ENCODE measurements at regions not wholly inside any gene's neighbourhood (a gene's known extent, or its start where the extent isn't known, plus 50 kb on each side); places are given as distances from the start of the nearest gene placed in this dataset.
A peak's percentile ranks its signal among the peaks of the same experiment; 100 is the strongest.

DNA sequence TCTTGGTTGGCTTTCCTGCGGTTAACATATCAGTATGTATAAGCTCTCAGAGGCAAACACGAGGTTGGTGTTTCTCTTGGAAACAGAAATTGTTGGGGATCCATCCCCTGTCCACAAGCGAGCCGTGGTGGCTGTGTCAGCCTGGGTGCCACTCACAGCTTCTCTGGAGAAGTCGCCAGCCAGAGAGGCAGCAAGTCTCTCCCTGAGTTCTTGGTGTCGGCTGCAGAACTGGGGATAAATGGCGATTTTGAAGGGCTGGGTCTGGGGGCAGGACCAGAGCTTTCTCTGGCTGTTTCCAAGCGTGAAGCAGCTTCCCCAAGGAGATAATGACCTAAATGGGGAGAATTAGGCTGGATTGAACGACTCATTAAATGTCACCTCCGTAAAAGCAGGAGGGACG is 335.3 kb downstream of the GLRX3 start:
- intact Hi-C loops (cut with DNase I): no loop called here
- DNase-seq (ENCODE audit: low spot score): peak; percentile 33

DNA sequence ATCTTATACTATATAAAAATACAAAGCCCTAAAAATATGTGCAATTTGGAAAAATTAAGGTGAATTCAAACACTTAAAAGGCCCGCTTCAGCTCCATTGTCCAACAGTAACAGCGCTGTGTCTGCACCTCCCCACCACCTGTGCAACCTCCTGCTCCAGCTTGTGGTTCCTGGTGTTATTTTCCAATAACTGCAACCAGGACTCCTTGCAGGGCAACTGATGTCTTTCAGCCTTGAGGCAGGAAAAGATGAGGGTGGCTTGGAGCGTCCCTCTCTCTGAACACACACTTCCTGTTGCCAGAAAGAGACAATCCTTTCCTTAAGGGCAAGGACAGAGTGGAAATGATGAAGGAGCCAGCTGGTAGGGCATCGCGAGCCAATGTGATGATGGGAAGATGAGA is 336.0 kb downstream of the GLRX3 start:
- intact Hi-C loops (cut with DNase I): no loop called here
- peak; percentile 26 for DNase-seq (ENCODE audit: low spot score)

DNA sequence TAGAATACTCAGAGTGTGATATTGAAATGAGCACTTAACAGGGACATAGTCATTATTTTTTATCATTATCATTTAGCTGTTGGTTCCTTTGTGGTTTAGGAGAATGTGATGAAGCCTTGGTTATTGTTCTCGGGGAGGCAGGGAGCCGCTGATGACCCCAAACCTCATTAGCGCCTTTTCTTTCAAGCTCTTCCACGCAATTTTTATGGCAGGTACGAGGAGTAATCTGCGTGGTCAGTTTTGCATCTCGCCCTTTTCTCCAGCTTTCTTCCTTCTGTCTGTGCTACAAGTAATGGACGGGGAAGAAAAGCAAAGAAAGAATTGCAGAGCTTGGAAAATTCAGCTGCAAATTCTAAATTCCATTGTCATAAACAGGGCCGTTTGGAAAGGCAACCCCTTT is 338.4 kb downstream of the GLRX3 start:
- intact Hi-C loops (cut with DNase I): no loop called here
- no peak for DNase-seq (ENCODE audit: low spot score)

DNA sequence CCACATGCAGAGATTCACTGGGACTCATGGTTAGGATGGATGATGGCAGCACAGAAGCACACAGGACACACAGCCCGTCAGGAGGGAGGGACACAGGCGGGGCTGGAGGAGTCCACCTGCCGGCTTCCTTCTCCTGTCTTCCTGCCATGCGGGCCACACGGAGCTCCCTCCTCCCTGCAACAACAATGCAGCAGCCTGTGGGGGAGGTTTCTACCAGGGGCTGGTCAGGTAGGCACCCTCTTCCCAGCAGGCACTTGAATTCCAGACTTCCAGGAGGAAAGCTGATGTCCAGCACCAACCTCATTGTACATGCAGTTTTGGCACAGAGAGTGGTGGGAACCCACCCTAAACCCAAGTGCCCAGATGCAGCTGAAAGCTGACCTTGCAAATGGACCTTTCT is 341.2 kb downstream of the GLRX3 start:
- no peak for DNase-seq (ENCODE audit: low spot score)
- intact Hi-C loops (cut with DNase I): no loop called here

DNA sequence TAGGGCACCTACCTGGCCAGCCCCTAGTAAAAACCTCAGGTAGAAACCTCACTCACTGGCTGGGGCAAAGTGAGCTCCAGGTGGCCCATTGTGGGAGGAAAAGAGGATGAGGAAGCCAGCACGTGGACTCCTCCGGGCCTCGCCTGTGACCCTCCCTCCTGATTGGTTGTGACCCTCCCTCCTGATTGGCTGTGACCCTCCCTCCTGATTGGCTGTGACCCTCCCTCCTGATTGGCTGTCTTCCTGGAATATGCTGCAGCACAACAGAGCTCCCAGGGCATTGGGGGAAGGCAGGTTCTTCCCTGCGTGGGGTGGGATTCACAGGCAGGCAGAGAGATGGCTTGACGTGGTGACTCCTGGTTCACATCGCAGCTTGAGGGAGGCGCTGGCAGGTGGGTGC is 343.0 kb downstream of the GLRX3 start:
- intact Hi-C loops (cut with DNase I): no loop called here
- DNase-seq (ENCODE audit: low spot score): no peak

DNA sequence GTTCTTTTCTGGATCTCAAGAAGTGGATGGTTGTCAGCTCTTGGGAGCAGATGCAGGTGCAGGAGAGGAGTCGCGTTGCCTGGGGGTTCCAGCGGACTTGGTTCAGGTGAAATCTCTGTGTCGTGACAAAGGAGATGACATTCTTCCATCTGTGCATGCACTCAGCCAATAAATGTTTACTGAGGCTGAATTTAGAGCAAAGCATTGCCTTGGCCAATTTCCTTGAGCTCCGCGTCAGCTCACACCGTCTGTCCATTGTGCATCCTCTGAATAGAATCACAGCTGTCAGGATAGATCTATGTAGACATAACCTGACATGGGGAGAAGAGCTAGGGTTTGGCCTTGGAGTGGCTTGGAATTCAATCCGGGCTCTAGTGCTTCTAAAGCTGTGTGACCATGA is 343.7 kb downstream of the GLRX3 start:
- intact Hi-C loops (cut with DNase I): no loop called here
- no peak for DNase-seq (ENCODE audit: low spot score)

DNA sequence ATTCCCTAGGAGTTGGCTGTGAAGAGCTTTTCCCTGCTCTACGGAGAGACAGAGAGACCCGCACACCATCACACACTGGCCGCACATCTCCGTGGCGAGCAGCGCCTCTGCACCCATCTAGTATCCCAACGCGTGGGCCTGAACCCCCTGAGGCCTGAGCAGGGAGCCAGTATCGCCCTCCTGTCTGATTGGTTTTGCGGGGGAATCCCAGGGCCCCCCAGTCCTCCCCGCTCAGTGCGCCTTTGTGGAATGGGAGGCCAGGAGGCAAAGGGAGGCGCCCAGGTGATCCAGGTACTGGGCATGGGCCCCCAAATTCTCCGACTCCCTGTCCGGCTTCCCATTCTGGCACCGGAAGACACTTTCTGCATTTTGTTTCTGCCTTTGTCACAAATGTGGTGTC is 344.3 kb downstream of the GLRX3 start:
- intact Hi-C loops (cut with DNase I): no loop called here

DNA sequence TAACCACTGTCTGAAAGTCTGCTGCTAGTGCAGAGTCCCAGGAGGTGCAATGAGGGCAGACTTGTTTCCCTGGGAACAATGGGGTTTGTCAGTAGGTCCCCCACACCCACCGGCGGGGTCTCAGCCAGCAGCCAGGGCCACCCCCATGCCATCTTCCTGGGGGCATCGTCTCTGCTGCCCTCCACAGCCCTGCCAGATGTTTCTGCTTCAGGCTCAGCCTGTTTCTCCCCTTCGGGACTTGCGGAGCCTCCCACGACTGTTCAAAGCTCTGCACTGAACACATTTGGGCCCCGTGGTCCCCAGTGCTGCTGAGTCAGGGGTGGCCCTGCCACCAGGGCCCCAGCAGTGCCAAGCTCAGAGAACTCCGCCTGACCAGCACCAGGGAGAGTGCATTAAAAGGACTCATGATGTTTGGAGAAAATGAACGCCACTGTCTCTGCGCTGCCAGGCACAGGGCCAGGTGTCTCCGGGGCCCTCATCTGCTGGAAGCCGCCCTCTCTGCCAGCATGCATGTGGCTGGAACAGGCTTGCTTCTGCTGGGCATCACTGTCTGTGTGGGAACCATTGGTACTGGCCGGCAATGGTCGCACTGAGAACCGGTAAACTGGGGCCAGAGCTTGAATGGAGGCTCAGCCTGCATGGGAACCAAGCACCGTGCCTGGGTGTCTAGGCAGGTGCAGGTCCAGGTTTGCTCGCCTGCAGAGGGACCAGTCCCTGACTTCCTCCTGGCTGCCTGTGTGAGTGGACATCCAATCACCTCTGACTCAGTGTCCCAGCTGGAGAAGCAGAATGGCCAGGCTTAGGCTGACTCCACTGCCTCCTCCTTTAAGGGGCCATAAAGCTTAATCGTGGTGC is 345.1 kb downstream of the GLRX3 start:
- intact Hi-C loops (cut with DNase I): no loop called here
- DNase-seq (ENCODE audit: low spot score): no peak

More for the DNA sequence above, 344.3 kb downstream of the GLRX3 start:
- DNase-seq (ENCODE audit: low spot score): no peak

DNA sequence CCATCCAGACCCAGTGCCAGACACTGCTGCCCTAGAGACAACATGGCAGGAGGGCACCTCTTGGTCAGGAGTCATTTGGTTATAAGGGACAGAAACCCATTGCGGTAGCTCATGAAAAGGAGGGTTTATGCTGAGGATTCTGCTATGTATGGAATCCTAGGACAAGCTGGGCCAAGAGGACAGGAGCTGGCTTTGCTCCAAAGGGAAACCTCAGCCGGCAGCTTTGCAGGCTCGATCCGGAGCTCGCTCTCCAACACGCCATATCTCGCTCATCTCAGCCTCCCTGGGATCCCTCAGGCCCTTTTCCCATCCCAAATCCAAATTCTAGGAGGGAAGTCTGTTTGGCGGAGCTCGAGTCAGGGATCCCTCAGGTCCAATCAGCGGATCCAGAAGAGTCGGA is 345.7 kb downstream of the GLRX3 start:
- intact Hi-C loops (cut with DNase I): no loop called here
- peak; percentile 10 for DNase-seq (ENCODE audit: low spot score)

DNA sequence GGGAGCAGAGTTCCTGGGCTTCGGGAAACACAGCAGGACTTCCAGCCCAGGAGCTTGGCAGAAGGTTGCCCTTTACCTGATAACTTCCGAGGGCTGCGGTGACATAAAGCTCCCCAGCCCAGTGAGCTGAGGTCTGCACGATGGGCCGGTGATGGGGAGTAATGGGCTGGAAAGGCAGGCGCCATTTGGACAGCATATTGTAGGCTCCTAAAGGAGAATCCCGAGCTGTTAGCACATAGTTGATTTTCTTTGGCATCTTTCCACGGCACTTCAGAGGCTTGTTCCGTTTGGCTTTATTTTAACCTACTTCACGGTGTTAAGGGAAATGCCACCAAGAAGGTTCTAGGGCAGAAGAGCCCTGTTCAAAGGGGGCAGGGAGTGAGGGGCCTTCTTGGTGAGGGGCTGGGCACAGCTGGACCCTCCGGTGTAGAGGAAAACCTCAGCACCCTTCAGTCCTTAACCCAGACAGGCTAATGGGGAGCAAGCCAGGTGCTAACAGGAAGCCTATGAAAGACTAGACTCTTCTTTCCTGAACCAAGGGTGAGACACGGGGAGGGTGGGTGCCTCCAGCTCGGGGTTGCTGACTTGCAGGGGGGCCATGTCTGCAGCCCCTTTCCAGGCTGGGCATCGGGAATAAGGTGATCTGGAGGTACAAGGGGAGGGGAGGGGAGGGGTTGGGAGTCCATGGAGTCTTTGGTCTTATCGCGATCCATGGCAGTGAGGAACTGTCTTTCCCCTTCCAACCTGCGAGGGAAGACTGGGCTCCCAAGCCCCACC is 347.7 kb downstream of the GLRX3 start:
- DNase-seq (ENCODE audit: low spot score): no peak
- intact Hi-C loops (cut with DNase I): no loop called here

DNA sequence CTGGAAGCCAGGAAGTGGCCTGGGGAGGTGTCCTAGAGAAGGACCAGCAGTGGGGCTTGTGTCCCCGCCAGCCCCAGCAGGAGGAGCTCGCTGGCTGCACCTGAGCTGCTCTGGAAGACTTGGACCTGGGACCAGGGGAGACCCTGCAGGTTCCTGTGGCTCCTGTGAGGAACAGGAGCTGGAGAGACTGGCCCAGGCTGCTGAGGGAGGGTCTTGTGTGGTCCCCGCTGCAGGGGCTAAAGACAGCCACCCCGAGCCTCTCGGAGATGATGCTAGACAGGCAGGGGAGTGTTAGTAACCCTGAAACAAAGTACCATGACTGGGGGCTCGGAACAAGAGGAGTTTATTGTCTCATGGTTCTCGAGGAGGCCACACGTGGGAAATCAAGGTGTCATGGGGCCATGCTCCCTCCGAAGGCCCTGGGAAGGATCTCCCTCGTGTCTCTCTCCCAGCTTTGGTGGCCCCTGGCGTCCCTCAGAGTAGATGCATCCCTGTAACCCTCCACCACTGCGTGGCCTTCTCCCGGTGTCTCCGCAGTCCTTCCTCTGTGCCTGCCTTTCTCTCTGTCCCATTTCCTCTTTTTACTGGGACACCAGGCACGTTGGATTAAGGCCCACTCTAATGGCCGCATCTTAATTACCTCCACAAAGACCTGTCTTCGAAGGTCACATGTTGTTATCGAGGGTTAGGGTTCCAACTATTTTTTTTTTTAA is 348.4 kb downstream of the GLRX3 start:
- intact Hi-C loops (cut with DNase I): no loop called here
- no peak for DNase-seq (ENCODE audit: low spot score)

DNA sequence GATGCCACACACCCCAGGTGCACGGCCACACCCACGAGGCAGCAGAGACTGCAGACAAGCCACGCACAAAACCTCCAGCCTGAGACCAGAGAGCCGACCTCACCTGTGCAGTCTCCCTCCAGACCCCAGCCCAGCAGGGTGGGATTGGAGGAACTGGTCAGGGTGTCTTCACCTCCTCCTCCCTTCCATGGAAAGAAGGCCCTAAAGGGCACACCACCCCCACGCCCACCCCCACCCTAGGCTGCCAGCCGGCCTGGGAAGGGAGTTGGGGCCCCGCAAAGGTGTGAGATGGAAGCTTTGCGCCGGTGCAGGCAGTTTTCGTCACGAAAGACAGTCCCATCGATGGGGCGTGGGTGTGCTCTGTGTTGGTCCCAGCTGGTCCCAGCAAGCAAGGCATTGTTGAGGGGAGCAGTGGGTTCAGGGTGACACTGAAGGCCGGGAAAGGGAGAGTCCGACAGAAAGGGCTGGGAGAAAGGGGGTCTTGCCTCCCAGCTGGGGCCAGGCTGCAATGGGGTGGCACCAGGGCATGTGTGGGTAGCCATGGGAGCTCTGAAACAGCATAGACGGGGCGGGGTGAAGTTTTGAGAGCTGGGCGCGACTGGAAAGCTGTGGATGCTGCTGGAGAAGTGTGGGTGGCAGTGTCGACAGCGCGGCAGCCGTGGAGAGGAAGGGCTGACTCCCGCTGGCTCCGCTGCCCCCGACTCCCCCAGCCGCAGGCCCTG is 349.2 kb downstream of the GLRX3 start:
- DNase-seq (ENCODE audit: low spot score): no peak
- intact Hi-C loops (cut with DNase I): no loop called here

DNA sequence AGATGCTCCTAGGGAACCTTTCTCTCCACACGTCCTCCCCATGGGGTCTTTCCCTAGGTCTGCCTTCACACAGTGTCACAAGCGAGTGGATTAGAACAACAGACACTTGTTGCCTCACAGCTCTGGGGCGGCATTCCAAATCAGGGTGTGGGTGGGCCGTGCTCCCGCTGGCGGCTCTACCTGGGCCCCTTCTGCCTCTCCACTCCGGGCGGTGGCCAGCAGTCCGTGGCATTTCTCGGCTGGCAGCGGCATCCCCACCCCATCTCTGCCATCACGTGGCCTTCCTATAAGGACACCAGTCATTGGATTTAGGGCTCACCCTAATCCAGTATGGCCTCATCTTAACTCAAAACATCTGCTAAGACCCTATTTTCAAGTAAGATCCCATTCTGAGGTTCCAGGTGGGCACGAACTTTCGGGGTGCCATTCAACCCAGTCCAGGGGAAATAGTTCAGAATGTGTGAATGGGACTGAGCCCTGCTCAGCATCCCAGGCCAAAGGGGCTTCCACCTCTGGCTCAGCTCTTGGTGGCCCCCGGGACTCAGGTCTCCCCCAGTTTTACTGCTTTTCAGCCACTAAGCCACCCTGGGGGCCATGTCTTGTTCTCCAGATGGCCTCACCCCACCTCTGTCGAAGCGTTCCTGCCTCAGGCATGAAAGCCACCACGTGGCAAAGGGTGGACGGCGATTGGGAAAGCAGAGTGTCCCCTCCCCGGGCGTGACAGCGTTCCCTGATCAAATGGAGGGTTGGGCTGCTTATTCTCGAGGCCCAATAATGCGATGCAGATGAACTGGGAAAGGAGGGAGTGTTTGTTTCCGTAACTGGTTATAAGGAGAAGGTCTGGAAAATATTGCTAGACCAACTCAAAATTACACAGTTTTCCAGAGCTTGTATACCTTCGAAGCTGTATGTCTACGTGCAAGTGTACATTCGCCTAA is 350.0 kb downstream of the GLRX3 start:
- intact Hi-C loops (cut with DNase I): no loop called here

DNA sequence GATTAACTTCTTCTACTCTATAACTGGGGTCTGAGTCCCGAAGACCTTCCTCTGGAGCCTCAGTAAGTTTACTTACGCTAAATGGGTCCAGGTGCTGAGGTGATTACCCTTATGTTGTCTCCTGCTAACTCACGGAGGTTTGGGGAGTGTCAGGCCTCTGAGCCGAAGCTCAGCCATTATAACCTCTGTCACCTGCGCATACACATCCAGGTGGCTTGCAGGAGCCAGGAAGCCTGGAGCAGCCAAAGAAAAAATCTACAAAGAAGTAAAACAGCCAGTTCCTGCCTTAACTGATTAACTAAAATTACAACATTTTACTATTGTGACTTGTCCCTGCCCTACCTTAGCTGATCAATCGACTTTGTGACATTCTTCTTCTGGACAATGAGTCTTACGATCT is 350.7 kb downstream of the GLRX3 start:
- no peak for DNase-seq (ENCODE audit: low spot score)
- intact Hi-C loops (cut with DNase I): no loop called here

More for the DNA sequence above, 350.0 kb downstream of the GLRX3 start:
- DNase-seq (ENCODE audit: low spot score): no peak

DNA sequence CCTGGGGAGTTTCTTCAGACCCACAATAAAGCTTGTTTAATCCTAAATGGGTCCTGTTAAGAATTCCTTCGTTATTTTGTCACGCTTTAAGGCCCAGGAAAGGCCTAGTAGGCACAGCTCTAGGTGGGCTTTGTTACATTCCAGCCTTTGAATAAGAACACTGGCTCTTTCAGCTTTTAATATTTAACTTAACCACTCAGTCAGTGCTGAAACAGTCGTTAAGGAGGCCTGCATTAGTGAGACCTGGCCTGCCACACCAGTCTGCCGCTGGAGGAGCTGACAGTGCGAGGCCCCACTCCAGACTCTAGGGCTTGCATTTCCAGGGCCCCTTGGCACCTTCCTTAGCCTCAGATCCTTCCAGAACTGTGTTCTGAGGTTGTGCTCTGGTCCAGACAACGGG is 351.4 kb downstream of the GLRX3 start:
- DNase-seq (ENCODE audit: low spot score): no peak
- intact Hi-C loops (cut with DNase I): no loop called here

DNA sequence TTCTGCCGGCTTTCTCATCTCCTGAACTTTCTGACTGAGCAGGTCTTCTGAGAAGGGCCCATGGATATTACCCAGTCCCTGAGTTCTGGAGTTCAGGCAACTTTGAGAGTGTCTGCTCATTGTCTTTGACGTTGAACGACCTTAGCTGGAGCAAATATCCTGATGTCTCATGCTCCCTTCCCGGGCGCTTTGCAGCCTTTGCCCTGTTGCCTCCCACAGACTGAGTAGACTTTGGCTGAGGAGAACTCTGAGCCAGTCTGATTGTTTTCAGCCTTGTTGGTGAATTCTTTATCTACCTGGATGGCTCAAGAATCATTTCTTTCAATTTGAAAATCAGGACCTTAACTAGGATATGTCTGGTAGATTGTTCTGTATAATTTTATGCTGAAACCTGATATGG is 353.7 kb downstream of the GLRX3 start:
- intact Hi-C loops (cut with DNase I): no loop called here
- peak; percentile 14 for DNase-seq (ENCODE audit: low spot score)

DNA sequence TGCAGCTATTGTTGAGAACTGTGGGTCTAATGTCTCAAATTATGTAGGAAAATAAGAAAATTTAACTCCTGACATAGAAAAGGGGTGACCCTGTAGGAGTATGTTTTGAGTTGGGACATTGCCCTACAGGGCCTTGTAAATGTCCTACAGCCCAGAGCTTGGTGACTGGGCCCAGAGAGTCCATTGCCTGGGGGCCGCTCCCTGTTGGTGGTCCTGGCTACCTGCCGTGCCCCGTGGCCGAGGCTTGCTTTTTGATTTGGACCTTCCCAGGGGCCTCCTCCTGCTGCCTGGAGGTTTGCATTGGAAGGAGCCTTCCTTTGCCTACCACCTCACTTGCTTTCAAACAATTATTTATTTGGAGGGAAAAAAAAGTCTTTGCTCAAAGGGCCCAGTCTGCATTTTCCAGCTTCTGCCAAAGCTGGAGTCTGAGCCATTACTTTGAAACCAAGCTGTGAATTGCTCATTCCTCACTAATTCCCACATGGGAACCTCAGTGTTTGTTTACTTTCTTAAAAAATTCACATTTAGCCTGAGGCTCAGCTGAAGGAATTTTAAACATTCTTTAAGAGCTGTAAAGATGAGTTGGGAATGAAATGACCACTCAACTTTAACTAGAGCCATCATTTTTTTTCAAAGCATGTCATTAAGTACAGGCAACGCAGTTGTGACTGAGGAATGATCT is 355.0 kb downstream of the GLRX3 start:
- peak; percentile 27 for DNase-seq (ENCODE audit: low spot score)
- intact Hi-C loops (cut with DNase I): no loop called here

DNA sequence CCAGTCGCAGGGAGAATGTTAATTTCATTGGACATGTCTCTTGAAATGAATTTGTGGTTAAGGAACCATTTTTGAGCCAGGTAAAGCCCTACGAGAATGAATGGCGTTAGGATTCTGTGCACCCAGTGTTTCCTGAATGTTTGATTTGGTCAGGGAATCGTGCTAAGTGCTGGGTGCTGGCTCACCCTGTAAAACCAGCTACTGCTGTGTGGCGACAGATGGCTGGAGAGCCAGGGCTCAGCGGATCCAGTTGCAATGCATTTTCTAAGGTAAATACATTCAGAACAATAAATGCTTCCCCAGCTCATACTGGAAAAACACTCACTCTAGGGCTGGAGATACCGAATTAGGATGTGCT is 355.5 kb downstream of the GLRX3 start:
- intact Hi-C loops (cut with DNase I): no loop called here
- DNase-seq (ENCODE audit: low spot score): peak; percentile 26
